ENCODE measurements at regions not wholly inside any gene's neighbourhood (a gene's known extent, or its start where the extent isn't known, plus 50 kb on each side); places are given as distances from the start of the nearest gene placed in this dataset.
A peak's percentile ranks its signal among the peaks of the same experiment; 100 is the strongest.

- peaks cover 0 to 7% of the 10 kb centered on the region in 2 donors for H3K27me3 Mint-ChIP-seq
- no peak overlapping the region for H3K27ac ChIP-seq (ENCODE audit: low read depth, low read length)
Observed at GRCh38 chr6:90424580-90424979, 127.9 kb upstream of the BACH2 start.

GRCh38 chr6:90421666-90422065 is 125.0 kb upstream of the BACH2 start:
- H3K4me3 Mint-ChIP-seq = no peak overlapping the region
- Histone ChIP-seq H3K4me3 (ENCODE audit: low read length) (no peak overlapping the region), H3K4me1 (ENCODE audit: insufficient read depth, low read length) (peaks cover 10% of the 10 kb centered on the region), H3K9me3 (ENCODE audit: low read length) (no peaks in the 10 kb centered on the region), H3K36me3 (ENCODE audit: insufficient read depth, low read length) (no peaks in the 10 kb centered on the region), H3K27me3 (ENCODE audit: insufficient read depth, low read length, poor library complexity, severe bottlenecking) (no peaks in the 10 kb centered on the region), H3K27ac (ENCODE audit: low read depth, low read length) (no peak overlapping the region)
- no peak for DNase-seq
- H3K27me3 Mint-ChIP-seq = peaks cover 0 to 5% of the 10 kb centered on the region in 2 donors
- H3K4me1 Mint-ChIP-seq = peaks cover 16 to 24% (median 22%) of the 10 kb centered on the region in 3 donors
- no peaks in the 10 kb centered on the region for H3K9me3 Mint-ChIP-seq
- H3K36me3 Mint-ChIP-seq = peaks cover 0 to 2% (median 0%) of the 10 kb centered on the region in 3 donors
- no peak overlapping the region for H3K27ac Mint-ChIP-seq
- ChIA-PET POLR2A (interaction anchor here (1.3 kb wide), 1 partner anchor 9 kb away, joined by 3 read pairs; no protein-coding TSS in a partner anchor), CTCF (interaction anchor here (0.9 to 1.2 kb wide), 2 partner anchors 13 to 57 kb away, joined by 3 read pairs; no protein-coding TSS in a partner anchor)

More at GRCh38 chr6:90424580-90424979, 127.9 kb upstream of the BACH2 start:
- peak overlapping the region; percentile 33 for H3K4me3 ChIP-seq (ENCODE audit: low read length)
- H3K27ac Mint-ChIP-seq = peak overlapping the region; percentile 68 to 94 (median 72)
- H3K4me3 Mint-ChIP-seq = peak overlapping the region in 6 of 7 donors; percentile 29 to 80 (median 50)
- peaks cover 3 to 6% (median 4%) of the 10 kb centered on the region in 5 donors for H3K9me3 Mint-ChIP-seq
- no peaks in the 10 kb centered on the region for H3K36me3 ChIP-seq (ENCODE audit: insufficient read depth, low read length)
- CTCF ChIA-PET = interaction anchor here (0.7 to 4.6 kb wide), 11 partner anchors 10 to 480 kb away, joined by 3 to 31 read pairs (median 4); no protein-coding TSS in a partner anchor
- peaks cover 10% of the 10 kb centered on the region for H3K4me1 ChIP-seq (ENCODE audit: insufficient read depth, low read length)
- POLR2A ChIA-PET = interaction anchor here (0.8 to 1.3 kb wide), 4 partner anchors 10 to 27 kb away, joined by 3 to 6 read pairs (median 4); no protein-coding TSS in a partner anchor
- peaks cover 16 to 24% (median 22%) of the 10 kb centered on the region in 3 donors for H3K4me1 Mint-ChIP-seq
- peaks cover 8% of the 10 kb centered on the region for H3K9me3 ChIP-seq (ENCODE audit: low read length)
- no peaks in the 10 kb centered on the region for H3K27me3 ChIP-seq (ENCODE audit: insufficient read depth, low read length, poor library complexity, severe bottlenecking)
- no peak for DNase-seq
- H3K36me3 Mint-ChIP-seq = peaks cover 0 to 6% (median 0%) of the 10 kb centered on the region in 3 donors

- Mint-ChIP-seq H3K4me1 (peaks cover 11 to 17% (median 12%) of the 10 kb centered on the region in 3 donors), H3K36me3 (peaks cover 0 to 2% (median 0%) of the 10 kb centered on the region in 3 donors), H3K4me3 (no peak overlapping the region), H3K27ac (no peak overlapping the region), H3K27me3 (peaks cover 0 to 4% of the 10 kb centered on the region in 2 donors), H3K9me3 (no peaks in the 10 kb centered on the region)
- Histone ChIP-seq H3K27ac (ENCODE audit: low read depth, low read length) (no peak overlapping the region), H3K9me3 (ENCODE audit: low read length) (no peaks in the 10 kb centered on the region), H3K4me3 (ENCODE audit: low read length) (no peak overlapping the region), H3K36me3 (ENCODE audit: insufficient read depth, low read length) (no peaks in the 10 kb centered on the region), H3K4me1 (ENCODE audit: insufficient read depth, low read length) (peaks cover 10% of the 10 kb centered on the region), H3K27me3 (ENCODE audit: insufficient read depth, low read length, poor library complexity, severe bottlenecking) (no peaks in the 10 kb centered on the region)
- ChIA-PET POLR2A (interaction anchor here (1.4 kb wide), 1 partner anchor 18 kb away, joined by 3 read pairs; no protein-coding TSS in a partner anchor), CTCF (interaction anchor here (1.2 to 1.6 kb wide), 2 partner anchors 14 to 27 kb away, joined by 3 to 4 read pairs; no protein-coding TSS in a partner anchor)
- DNase-seq = no peak
Observed at GRCh38 chr6:90420500-90420899, 123.9 kb upstream of the BACH2 start.

GRCh38 chr6:90417385-90417784 is 120.7 kb upstream of the BACH2 start:
- H3K4me1 Mint-ChIP-seq = peaks cover 25 to 30% (median 29%) of the 10 kb centered on the region in 3 donors
- peak overlapping the region in 1 of 8 donors; percentile 37 for H3K27ac Mint-ChIP-seq
- ChIA-PET CTCF (interaction anchor here (1.2 kb wide), 1 partner anchor 62 kb away, joined by 3 read pairs; no protein-coding TSS in a partner anchor), POLR2A (no interaction called here)
- peaks cover 0 to 2% (median 2%) of the 10 kb centered on the region in 3 donors for H3K36me3 Mint-ChIP-seq
- H3K4me3 Mint-ChIP-seq = no peak overlapping the region
- peaks cover 0 to 3% (median 2%) of the 10 kb centered on the region in 5 donors for H3K9me3 Mint-ChIP-seq
- H3K36me3 ChIP-seq (ENCODE audit: insufficient read depth, low read length) = no peaks in the 10 kb centered on the region
- peaks cover 0 to 9% of the 10 kb centered on the region in 2 donors for H3K27me3 Mint-ChIP-seq
- DNase-seq = no peak
- no peak overlapping the region for H3K4me3 ChIP-seq (ENCODE audit: low read length)
- no peak overlapping the region for H3K27ac ChIP-seq (ENCODE audit: low read depth, low read length)
- H3K9me3 ChIP-seq (ENCODE audit: low read length) = no peaks in the 10 kb centered on the region
- peaks cover 23% of the 10 kb centered on the region for H3K4me1 ChIP-seq (ENCODE audit: insufficient read depth, low read length)
- no peaks in the 10 kb centered on the region for H3K27me3 ChIP-seq (ENCODE audit: insufficient read depth, low read length, poor library complexity, severe bottlenecking)

GRCh38 chr6:90416322-90416721 is 119.7 kb upstream of the BACH2 start:
- POLR2A ChIA-PET = interaction anchor here (0.5 kb wide), 1 partner anchor 19 kb away, joined by 3 read pairs; no protein-coding TSS in a partner anchor

GRCh38 chr6:90415178-90415577 is 118.5 kb upstream of the BACH2 start:
- Histone ChIP-seq H3K27ac (ENCODE audit: low read depth, low read length) (no peak overlapping the region), H3K36me3 (ENCODE audit: insufficient read depth, low read length) (no peaks in the 10 kb centered on the region), H3K27me3 (ENCODE audit: insufficient read depth, low read length, poor library complexity, severe bottlenecking) (no peaks in the 10 kb centered on the region), H3K4me3 (ENCODE audit: low read length) (no peak overlapping the region), H3K9me3 (ENCODE audit: low read length) (no peaks in the 10 kb centered on the region), H3K4me1 (ENCODE audit: insufficient read depth, low read length) (peaks cover 33% of the 10 kb centered on the region)
- Mint-ChIP-seq H3K4me3 (peak overlapping the region in 2 of 7 donors; percentile 53 to 70), H3K4me1 (peaks cover 37 to 48% (median 44%) of the 10 kb centered on the region in 3 donors), H3K9me3 (peaks cover 0 to 3% (median 2%) of the 10 kb centered on the region in 5 donors), H3K27ac (peak overlapping the region in 6 of 8 donors; percentile 33 to 95 (median 60)), H3K36me3 (peaks cover 0 to 2% (median 2%) of the 10 kb centered on the region in 3 donors), H3K27me3 (peaks cover 0 to 6% of the 10 kb centered on the region in 2 donors)
- no peak for DNase-seq
- ChIA-PET CTCF (interaction anchor here (0.8 to 4.8 kb wide), 8 partner anchors 10 to 474 kb away, joined by 3 to 31 read pairs (median 3); no protein-coding TSS in a partner anchor), POLR2A (interaction anchor here (0.8 to 1.3 kb wide), 3 partner anchors 9 to 18 kb away, joined by 3 to 5 read pairs (median 3); no protein-coding TSS in a partner anchor)

More at GRCh38 chr6:90416322-90416721, 119.7 kb upstream of the BACH2 start:
- Mint-ChIP-seq H3K9me3 (peaks cover 0 to 3% (median 2%) of the 10 kb centered on the region in 5 donors), H3K4me1 (peaks cover 33 to 40% (median 40%) of the 10 kb centered on the region in 3 donors), H3K4me3 (peak overlapping the region in 1 of 7 donors; percentile 21), H3K36me3 (peaks cover 0 to 2% (median 2%) of the 10 kb centered on the region in 3 donors), H3K27ac (peak overlapping the region in 3 of 8 donors; percentile 9 to 37 (median 14)), H3K27me3 (peaks cover 0 to 10% of the 10 kb centered on the region in 2 donors)
- Histone ChIP-seq H3K36me3 (ENCODE audit: insufficient read depth, low read length) (no peaks in the 10 kb centered on the region), H3K4me1 (ENCODE audit: insufficient read depth, low read length) (peaks cover 30% of the 10 kb centered on the region), H3K4me3 (ENCODE audit: low read length) (no peak overlapping the region), H3K9me3 (ENCODE audit: low read length) (no peaks in the 10 kb centered on the region), H3K27me3 (ENCODE audit: insufficient read depth, low read length, poor library complexity, severe bottlenecking) (no peaks in the 10 kb centered on the region), H3K27ac (ENCODE audit: low read depth, low read length) (no peak overlapping the region)
- CTCF ChIA-PET = interaction anchor here (4.8 kb wide), 1 partner anchor 9 kb away, joined by 31 read pairs; no protein-coding TSS in a partner anchor
- no peak for DNase-seq

- Mint-ChIP-seq H3K4me3 (peak overlapping the region; percentile 68 to 92 (median 84)), H3K36me3 (peaks cover 0 to 2% (median 2%) of the 10 kb centered on the region in 3 donors), H3K27me3 (peaks cover 0 to 6% of the 10 kb centered on the region in 2 donors), H3K9me3 (peaks cover 0 to 3% (median 2%) of the 10 kb centered on the region in 5 donors), H3K4me1 (peaks cover 37 to 50% (median 48%) of the 10 kb centered on the region in 3 donors), H3K27ac (peak overlapping the region; percentile 86 to 99 (median 95))
- Histone ChIP-seq H3K4me3 (ENCODE audit: low read length) (no peak overlapping the region), H3K36me3 (ENCODE audit: insufficient read depth, low read length) (no peaks in the 10 kb centered on the region), H3K27ac (ENCODE audit: low read depth, low read length) (no peak overlapping the region), H3K4me1 (ENCODE audit: insufficient read depth, low read length) (peaks cover 33% of the 10 kb centered on the region), H3K9me3 (ENCODE audit: low read length) (no peaks in the 10 kb centered on the region), H3K27me3 (ENCODE audit: insufficient read depth, low read length, poor library complexity, severe bottlenecking) (no peaks in the 10 kb centered on the region)
- CTCF ChIA-PET = interaction anchor here (0.9 to 4.8 kb wide), 11 partner anchors 11 to 474 kb away, joined by 3 to 31 read pairs (median 6); no protein-coding TSS in a partner anchor
- POLR2A ChIA-PET = interaction anchor here (0.6 to 1.3 kb wide), 7 partner anchors 10 to 590 kb away, joined by 3 to 5 read pairs (median 4); no protein-coding TSS in a partner anchor
- no peak for DNase-seq
Observed at GRCh38 chr6:90414352-90414751, 117.7 kb upstream of the BACH2 start.
